PC-3 (cell line): ENCODE measurements at regions not wholly inside any gene's neighbourhood (a gene's known extent, or its start where the extent isn't known, plus 50 kb on each side); places are given as distances from the start of the nearest gene placed in this dataset.

Experiments used
- CTCF ChIP-seq: fragments of 300-600 bp; sonication (generic); conservative IDR thresholded peaks from 2 replicates; pipeline ENCODE4 v1.5.1; 2017; ENCODE audit warnings: antibody characterized with exemption, low read depth, mild to moderate bottlenecking, low read length
- EZH2 ChIP-seq: fragments of 300-600 bp; sonication (generic); IDR thresholded peaks from one replicate; pipeline ENCODE4 v1.6.1; 2017; ENCODE audit warnings: antibody characterized with exemption, mild to moderate bottlenecking, low read length; ENCODE audit not compliant: unreplicated experiment
- EZH2phosphoT487 ChIP-seq: fragments of 300-600 bp; sonication (generic); IDR thresholded peaks from 2 replicates; pipeline ENCODE4 v1.6.1; 2018; ENCODE audit warnings: mild to moderate bottlenecking, antibody characterized with exemption, low read length, borderline replicate concordance

GRCh38 chr9:7979611-7980010 lies 180.0 kb upstream of the DMAC1 start:
- TF ChIP-seq CTCF (no peak), EZH2phosphoT487 (no peak), EZH2 (no peak)
